Putamen (tissue), 1 donor: ENCODE measurements at regions not wholly inside any gene's neighbourhood (a gene's known extent, or its start where the extent isn't known, plus 50 kb on each side); places are given as distances from the start of the nearest gene placed in this dataset.
"Not testable (repeated sequence)": the region's sequence is repeated elsewhere in the genome, so short reads cannot be mapped to it uniquely, and the experiment has no call there.

Experiments used
- DNase-seq: peaks from one replicate; pipeline ENCODE4 v3.0.0-alpha.2; 2016; ENCODE audit warnings: low spot score

DNA sequence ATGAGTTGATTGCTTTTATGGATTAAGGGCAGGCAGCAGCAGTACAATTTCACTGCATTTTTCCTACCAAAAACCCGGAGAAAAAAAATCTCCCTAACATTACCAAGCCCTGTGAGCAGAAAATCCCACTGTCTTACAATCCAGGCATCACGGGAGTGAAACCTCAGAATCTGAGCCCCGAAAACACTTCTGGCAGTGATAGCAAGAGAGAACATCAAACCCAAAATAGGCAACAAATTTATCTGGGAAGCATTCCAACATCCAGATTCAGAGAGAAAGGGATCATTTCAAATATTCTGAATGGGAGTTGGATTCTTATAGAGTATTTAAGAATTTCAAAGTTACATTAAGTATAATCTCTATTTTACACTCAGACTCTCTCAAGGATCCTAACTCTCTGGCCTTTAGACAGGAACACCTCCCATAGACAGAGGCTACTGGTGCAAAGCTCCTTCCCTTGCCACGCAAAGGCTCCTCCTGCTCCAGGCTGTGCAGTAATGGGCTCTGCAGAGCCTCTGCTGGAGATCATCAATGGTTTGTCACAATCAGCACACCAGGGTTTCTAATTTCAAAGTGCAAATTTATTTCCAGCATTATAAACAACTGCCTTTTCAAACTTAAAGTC lies 256.9 kb downstream of the PARM1 start:
- peak; percentile 3 for DNase-seq

DNA sequence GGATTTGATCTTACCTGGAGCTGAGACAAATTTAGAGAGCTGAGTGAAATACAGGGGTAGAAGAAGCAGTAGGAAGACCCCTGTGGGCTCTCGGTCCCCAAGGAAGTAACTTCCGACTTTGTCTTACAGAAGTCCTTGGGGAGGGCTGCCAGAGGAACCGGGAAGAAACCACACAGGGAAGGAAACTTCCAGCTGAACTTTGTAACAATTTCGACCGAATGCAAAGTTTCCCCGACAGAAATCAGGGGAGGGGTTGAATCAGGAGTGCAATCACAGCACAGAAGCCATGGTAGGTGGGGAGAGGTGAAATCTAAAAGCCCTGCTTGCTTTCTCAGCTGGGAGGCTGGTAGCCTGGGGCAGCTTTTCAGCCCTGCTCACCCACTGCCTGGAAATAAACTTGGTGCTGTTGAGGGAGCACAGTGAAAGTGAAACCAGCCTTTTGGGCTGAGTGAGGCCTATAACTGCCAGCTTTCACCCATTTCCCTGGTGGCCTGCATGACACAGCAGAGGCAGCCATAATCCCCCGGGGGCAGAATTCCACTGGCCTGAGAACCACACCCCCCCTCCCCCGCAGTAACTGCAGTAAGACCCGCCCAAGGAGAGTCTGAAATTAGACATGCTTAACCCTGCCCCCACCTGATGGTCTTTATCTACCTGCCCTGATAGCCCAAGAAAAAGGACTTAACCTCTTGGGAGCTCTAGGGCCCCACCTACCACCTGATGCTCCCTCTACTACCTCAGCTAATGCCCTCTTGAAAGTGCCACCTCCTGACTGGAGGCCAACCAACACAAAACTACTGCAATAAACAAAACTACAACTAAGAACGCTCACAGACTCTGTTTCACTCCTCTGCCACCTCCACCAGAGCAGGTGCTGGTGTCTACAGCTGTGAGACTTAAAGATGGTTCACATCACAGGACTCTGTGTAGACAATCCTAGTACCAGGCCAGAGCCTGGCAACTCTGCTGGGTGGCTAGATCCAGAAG lies 248.2 kb downstream of the PARM1 start:
- no peak for DNase-seq

DNA sequence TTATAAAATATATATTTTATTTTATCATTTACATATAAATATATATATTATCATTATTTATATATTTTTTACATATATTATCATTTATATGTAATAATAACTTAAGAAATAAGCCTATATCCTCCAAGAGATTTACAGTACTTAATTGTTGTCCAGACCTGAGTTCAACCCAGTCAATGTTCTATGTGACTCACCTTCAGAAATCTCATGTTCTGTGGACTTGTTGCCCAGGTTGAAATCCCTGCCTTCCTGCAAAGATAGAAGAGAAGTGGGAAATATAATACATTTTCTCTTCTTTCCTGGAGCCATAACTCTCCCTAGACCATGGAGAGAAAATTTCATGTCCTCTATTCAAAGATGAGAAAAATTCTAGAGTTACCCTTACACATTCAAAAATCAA lies 247.3 kb downstream of the PARM1 start:
- DNase-seq, result no peak

DNA sequence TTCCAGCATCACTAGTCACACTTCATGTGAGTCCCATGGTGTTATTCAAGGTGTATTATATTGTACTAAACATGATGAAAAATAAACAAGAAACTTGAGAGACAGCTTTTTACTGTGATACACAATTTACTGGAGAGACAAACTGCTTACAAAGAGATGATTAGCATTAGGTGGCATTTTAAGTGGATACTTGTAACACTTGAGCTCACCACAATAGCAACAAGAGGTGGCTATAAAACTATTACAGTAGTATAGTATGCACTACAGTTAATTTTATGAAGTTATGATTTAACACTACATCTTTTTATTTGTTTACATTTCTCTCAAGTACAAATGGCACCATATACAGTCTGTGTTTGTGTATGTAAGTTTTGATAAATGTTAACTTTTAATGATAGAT lies 246.6 kb downstream of the PARM1 start:
- DNase-seq, result no peak

DNA sequence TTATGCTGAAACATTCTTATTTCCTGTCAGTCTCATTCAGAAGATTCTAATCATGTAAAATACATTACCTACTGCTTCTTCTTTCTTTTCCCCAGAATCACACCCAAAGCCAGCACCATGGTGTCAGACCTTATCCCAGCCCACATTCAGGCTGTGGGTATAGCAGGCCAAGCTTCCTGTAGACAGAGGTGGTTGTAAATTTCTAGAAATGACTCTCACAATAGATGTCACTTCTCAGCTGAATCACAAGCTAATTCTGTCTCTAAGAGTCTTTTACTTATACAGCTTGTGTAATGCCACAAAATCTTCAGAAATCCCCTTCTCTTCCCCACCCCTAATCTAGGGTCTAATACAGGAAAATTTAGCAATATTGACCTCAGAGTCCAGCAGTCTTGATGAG lies 239.6 kb downstream of the PARM1 start:
- no peak for DNase-seq

DNA sequence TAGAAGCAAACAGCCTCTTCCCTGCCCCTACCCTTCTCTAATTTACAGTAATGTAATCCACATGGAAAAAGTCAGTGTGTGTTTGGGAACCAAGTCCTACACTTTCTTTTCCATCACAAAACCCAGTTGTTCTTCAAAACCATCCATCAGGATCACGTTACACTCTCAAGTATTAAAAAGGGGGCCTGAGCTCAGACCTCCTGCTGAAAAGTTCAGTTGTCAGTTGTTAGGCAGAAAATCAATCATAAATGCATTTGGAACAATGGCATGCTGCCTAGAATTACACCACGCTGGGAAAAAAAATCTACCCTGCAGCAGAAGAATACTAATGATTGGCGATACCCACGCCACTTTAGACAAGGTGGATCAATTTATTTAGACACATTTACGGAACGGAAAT lies 236.5 kb downstream of the PARM1 start:
- DNase-seq, result no peak

DNA sequence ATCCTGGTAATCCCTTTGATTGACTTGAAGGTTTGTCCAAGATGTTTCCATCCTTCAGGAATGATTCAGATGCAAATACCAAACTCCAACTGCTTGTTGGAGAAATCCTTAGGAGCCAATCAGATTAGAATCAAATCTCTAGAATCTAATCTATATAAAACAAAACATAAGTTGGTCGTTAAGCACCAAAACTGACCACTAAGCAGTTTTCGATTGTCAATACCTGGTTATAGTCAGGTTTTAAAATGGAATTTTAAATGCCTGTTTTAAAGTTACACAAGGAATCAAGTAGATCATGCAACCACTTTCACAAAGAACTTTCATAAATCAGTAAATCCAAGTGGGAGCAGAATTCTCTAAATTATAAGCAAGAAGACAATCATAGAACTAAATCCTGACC lies 236.1 kb downstream of the PARM1 start:
- no peak for DNase-seq

DNA sequence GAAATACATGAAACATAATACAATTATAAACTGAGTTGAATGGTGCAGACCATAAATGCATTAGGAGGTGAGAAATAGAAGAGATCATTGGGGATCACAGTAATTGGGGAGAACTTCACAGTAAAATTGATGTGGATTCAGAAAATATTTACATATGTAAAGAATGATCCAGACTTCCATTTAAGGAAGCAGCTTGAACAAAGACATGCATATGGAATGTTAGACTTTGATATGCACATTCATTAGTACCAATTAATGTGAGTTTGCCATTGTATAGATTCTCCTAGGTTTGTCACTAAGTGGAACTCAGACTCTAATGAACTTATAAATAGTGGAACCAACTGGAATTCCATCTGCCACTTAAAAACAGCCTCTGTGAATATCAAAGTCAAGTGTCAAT lies 235.6 kb downstream of the PARM1 start:
- DNase-seq, result no peak

DNA sequence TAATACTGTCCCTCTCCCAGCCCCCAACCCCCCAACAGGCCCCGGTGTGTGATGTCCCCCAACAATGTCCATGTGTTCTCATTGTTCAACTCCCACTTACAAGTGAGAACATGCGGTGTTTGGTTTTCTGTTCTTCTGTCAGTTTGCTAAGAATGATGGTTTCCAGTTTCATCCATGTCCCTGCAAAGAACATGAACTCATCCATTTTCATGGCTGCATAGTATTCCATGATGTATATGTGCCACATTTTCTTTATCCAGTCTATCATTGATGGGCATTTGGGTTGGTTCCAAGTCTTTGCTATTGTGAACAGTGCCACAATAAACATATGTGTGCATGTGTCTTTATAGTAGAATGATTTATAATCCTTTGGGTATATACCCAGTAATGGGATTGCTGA lies 232.2 kb downstream of the PARM1 start:
- not testable (repeated sequence) for DNase-seq

DNA sequence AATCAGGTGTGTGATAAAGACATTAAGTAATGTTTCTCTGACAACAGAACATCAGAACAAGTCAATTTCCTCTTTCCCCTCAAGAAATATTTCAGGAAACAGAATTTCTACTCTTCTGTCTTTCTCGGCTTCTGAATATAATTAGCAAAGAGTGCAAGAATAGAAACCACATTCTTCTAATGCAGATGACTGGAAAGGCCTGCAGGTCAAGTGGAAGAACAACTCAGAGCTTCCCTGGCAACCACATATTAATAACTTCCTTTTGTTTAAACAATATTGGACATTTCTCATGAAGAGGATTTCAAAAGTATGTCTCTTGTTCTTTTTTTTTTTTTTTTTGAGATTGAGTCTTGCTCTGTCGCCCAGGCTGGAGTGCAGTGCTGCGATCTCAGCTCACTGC lies 225.5 kb downstream of the PARM1 start:
- no peak for DNase-seq

DNA sequence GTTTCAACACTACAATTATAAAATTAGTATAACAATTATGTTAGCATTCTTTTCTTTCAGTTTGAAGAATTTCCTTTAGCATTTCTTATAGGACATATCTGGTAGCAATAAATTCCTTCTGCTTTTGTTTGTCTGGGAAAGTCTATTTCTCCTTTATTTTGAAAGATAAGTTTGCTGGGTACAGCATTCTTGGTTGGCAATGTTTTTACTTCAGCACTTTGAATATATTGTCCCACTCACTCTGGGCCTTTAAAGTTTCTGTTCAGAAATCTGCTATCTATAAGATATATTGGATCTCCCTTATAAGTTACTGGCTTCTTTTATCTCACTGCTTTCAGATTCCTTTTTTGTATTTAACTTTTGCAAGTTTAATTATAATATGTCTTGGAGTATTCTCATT lies 222.1 kb downstream of the PARM1 start:
- DNase-seq, result no peak

DNA sequence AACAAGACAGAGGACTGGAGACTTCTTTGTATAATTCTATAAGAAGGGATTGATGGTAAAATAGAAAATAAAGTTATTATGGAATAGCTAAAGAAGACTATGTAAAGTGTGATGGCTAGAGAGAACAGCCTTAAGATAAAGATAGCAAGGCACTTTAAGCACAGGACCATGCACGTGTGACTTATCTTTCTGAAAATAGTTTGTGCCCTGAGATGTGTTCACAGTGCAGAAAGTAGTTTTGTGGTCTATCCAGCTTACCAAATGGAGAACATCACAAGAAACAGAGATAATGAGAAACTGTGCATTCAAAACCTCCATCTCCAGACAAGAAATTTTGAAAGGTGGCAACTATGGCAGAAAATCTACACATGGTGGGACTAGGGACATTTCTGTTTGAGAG lies 213.3 kb downstream of the PARM1 start:
- no peak for DNase-seq

DNA sequence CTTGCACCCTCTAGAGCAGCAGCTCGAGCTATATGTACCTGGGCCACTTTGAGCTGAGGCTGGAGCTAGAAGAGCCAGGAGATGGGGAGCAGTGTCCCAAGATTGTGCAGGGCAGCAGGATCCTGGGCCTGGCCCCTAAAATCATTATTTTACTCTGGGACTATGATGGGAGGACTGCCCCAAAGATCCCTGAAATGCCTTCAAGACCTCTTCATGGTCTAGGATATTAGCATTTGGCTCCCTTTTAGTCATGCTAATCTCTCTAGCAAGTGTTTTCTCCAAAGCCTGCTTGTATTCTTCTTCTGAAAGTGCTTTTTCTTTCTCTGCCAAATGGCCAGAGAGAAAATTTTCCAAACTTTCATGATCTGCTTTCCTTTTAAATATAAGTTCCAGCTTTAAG lies 211.6 kb downstream of the PARM1 start:
- DNase-seq, result no peak

DNA sequence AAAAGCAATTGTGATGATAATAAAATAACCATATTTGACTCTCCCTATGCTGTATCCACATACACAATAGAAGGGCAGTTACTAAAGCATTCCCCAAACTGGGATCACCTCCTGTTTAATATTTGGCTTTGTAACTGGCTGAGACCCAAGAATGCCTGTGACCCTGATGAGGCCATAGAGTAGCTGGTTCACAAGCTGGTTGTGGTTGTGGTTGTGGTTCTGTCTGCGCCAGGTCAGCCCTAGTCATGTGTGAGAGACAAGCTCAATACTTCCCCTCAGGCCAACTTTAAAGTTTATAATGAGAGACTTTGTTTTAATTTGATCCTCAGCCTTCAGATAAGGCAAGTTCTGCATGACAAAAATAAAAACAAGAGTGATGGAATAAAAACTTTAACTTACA lies 209.9 kb downstream of the PARM1 start:
- DNase-seq, result no peak

DNA sequence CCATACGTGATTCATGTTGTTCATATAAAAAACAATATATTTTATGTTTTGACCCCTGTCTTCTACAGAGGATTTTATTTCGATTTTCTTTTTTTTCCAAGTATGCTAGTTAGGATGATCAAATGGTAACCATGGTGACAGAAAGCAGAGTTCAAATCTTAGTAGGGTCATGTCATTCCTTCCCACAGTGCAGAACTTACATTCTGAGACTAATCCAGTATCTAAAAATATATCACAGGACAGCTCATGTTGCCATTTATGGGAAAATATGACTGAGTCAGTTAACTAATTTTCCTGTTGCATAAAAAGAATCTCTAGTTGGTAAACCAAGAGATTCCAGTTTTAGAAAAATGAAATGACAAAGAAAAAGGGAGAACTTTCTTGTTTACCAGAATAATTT lies 209.5 kb downstream of the PARM1 start:
- DNase-seq, result peak; percentile 62

DNA sequence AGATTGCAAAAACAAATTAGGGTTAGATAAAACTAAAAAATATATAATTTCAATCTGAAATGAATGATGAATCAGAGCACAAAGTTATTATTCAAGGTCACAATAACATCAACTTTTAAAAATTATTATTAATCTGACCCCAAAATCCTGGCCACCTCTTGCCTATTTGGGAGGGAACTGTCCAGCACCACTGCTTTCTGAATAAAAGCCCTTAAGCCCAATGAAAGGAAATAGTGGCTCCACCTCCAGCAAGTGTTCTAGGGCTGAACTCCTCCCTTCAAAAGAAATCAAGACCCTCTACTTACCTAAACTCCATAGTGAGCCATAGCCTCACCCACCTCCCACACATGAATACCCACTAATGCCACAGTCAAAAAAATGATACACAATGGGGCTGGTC lies 208.2 kb downstream of the PARM1 start:
- no peak for DNase-seq

DNA sequence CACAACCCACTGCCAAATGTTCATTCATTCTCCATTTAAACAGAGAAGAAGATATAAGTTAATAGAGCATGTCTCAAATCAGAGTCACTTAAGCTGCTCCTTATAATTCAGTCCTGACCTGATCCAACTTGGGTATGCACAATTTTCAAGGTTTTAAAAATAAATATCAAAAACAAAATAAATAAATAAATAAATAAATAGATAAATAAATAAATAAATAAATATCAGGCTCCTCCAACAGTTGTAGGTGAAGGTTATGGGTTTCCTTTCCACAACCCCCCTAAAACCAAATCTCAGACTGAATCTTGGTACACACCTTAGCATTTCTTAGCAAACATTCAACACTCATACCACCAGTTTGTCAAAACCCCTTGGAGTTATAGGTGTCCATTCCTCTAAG lies 204.4 kb downstream of the PARM1 start:
- DNase-seq, result no peak

DNA sequence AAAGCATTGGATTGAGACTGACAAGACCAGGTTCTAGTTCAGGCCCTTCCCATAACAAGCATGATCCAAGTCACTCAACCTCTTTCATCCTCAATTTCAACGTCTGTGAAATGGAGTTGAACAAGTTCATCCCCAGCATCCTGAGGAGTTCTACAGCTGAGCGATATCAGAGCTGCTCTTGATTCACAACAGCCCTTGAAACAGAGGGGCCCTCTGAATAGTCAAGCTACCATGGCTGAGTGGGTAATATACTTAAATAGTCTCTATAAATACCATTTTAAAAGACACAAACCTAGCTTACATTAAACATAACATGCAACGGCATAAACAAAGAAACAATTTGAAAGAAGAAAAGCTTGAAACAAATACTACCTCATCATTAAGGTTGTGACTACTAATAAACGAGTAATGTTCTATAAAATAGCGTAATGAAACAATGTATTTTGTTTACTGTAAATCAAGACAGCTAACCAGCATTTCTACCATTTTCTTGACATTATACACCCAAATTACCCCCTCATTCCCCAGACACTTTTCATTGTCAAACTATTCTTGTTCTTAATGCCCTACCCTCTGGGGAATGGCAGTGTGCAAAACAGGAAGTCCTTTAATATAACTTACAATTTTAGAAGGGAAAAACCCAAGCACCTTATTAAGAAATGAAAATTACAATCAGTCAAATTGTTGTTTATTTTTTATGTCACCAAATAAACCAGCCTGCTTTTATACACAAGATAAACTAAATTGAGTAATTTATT lies 202.3 kb downstream of the PARM1 start:
- DNase-seq, result no peak

DNA sequence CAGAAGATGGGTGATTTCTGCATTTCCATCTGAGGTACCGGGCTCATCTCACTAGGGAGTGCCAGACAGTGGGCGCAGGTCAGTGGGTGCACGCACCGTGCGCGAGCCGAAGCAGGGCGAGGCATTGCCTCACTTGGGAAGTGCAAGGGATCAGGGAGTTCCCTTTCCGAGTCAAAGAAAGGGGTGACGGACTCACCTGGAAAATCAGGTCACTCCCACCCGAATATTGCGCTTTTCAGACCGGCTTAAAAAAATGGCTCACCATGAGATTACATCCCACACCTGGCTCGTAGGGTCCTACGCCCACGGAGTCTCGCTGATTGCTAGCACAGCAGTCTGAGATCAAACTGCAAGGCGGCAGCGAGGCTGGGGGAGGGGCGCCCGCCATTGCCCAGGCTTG lies 194.0 kb downstream of the PARM1 start:
- not testable (repeated sequence) for DNase-seq

DNA sequence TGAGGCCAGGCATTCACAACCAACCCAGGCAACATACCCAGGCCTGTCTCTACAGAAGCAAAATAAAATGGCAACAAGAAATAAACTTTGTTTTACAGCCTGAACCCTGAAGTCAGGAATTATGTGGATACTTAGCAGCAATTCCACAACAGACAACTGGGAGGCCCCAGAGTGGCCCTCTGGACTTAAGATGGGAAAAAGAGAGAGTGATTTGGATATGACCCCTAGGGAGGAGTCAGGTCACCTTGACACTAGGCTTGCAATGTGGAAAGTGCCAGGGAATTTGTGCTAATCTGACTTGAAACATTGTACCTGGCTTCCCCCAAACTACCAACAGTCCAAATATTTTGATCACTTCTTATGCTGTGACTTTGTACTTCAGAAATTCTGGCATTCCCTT lies 193.1 kb downstream of the PARM1 start:
- no peak for DNase-seq

DNA sequence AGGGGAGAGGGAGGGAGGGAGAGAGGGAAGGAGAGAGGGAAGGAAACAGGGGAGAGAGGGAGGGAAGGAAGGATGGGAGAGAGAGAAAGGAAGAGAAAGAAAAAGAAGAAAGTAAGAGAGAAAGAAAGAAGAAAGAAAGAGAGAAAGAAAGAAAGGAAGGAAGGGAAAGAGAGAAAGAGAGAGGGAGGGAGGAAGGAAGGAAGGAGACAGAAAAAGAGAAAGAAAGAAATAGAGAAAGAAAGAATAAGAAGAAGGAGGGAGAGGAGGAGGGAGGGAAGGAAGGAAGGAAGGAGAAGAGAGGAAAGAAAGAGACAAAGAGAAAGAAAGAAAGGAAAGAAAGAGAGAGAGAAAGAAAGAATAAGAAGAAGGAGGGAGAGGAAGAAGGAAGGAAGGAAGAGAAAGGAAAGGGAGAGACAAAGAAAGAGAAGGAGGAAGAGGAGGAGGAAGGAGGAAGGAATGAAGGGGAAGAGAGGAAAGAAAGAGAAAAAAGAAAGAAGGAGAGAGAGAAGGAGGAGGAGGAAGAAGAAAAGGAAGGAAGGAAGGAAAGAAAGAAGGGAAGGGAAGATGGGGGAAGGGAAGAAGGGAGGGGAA lies 189.6 kb downstream of the PARM1 start:
- no peak for DNase-seq

DNA sequence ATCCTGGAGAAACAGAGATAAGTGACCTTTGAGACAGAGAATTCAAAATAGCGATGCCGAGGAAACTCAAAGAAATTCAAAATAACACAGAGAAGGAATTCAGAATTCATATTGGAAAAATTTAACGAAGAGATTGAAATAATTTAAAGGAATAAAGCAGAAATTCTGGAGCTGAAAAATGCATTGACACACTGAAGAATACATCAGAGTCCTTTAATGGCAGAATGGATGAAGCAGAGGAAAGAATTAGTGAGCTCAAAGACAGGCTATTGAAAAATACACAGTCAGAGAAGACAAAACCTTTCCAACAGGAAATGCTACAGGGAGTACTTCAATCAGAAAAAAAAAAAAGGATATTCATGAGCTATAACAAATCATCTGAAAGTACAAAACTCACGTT lies 185.8 kb downstream of the PARM1 start:
- DNase-seq, result no peak
